Endothelial cell (in vitro differentiated cells): ENCODE measurements at regions not wholly inside any gene's neighbourhood (a gene's known extent, or its start where the extent isn't known, plus 50 kb on each side); places are given as distances from the start of the nearest gene placed in this dataset.
"Not testable (repeated sequence)": the region's sequence is repeated elsewhere in the genome, so short reads cannot be mapped to it uniquely, and the experiment has no call there.

Experiments used
- DNase-seq: peaks from one replicate; pipeline ENCODE4 v3.0.0; 2021; ENCODE audit warnings: low spot score
- H3K27ac Mint-ChIP-seq: one replicate; pipeline ENCODE4 v1.8.0; 2021; ENCODE audit warnings: mixed read lengths, inconsistent platforms; ENCODE audit not compliant: unreplicated experiment
- H3K27me3 Mint-ChIP-seq: one replicate; pipeline ENCODE4 v1.8.0; 2021; ENCODE audit warnings: mild to moderate bottlenecking, moderate library complexity, mixed read lengths, inconsistent platforms; ENCODE audit not compliant: unreplicated experiment
- H3K36me3 Mint-ChIP-seq: one replicate; pipeline ENCODE4 v1.8.0; 2021; ENCODE audit warnings: mild to moderate bottlenecking, low read depth, mixed read lengths, inconsistent platforms; ENCODE audit not compliant: unreplicated experiment
- H3K4me1 Mint-ChIP-seq: one replicate; pipeline ENCODE4 v1.8.0; 2021; ENCODE audit warnings: mild to moderate bottlenecking, mixed read lengths, inconsistent platforms; ENCODE audit not compliant: unreplicated experiment
- H3K4me3 Mint-ChIP-seq: one replicate; pipeline ENCODE4 v1.8.0; 2021; ENCODE audit warnings: mild to moderate bottlenecking, mixed read lengths, inconsistent platforms; ENCODE audit not compliant: unreplicated experiment
- H3K9me3 Mint-ChIP-seq: one replicate; pipeline ENCODE4 v1.8.0; 2021; ENCODE audit warnings: mixed read lengths, inconsistent platforms; ENCODE audit not compliant: unreplicated experiment
- TF ChIP-seq, protein P1 (sequence below): fragments of 200-600 bp; sonication (generic); IDR thresholded peaks from one replicate; pipeline ENCODE4 v1.5.0; 2021; ENCODE audit warnings: antibody characterized with exemption; ENCODE audit not compliant: unreplicated experiment

DNA sequence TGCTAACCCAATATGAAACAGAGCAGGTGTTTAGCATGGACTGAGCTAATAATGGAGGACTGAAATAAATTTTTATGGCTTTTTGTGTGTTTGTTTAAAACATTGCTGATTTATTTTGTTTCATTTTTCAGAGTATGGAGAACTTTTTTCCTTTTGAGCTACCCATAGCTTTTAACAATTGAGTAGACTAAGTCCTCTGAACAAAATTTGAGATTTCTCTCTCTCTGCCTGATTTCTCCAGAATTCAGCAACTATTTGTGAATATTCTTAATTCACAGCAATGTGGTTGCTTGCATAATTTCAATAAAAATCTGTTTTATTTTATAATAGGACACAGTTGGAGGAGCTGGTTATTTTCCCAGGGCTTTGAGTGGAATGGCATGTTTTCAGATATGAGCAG is 103.7 kb downstream of the TPBG start:
- TF ChIP-seq, protein P1, sequence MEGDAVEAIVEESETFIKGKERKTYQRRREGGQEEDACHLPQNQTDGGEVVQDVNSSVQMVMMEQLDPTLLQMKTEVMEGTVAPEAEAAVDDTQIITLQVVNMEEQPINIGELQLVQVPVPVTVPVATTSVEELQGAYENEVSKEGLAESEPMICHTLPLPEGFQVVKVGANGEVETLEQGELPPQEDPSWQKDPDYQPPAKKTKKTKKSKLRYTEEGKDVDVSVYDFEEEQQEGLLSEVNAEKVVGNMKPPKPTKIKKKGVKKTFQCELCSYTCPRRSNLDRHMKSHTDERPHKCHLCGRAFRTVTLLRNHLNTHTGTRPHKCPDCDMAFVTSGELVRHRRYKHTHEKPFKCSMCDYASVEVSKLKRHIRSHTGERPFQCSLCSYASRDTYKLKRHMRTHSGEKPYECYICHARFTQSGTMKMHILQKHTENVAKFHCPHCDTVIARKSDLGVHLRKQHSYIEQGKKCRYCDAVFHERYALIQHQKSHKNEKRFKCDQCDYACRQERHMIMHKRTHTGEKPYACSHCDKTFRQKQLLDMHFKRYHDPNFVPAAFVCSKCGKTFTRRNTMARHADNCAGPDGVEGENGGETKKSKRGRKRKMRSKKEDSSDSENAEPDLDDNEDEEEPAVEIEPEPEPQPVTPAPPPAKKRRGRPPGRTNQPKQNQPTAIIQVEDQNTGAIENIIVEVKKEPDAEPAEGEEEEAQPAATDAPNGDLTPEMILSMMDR = no peak
- peaks cover 2% of the 10 kb centered on the region for H3K27me3 Mint-ChIP-seq
- no peaks in the 10 kb centered on the region for H3K4me1 Mint-ChIP-seq
- H3K4me3 Mint-ChIP-seq = no peak overlapping the region
- H3K9me3 Mint-ChIP-seq = peaks cover 5% of the 10 kb centered on the region
- H3K27ac Mint-ChIP-seq = no peak overlapping the region
- peaks cover 18% of the 10 kb centered on the region for H3K36me3 Mint-ChIP-seq
- DNase-seq = no peak

DNA sequence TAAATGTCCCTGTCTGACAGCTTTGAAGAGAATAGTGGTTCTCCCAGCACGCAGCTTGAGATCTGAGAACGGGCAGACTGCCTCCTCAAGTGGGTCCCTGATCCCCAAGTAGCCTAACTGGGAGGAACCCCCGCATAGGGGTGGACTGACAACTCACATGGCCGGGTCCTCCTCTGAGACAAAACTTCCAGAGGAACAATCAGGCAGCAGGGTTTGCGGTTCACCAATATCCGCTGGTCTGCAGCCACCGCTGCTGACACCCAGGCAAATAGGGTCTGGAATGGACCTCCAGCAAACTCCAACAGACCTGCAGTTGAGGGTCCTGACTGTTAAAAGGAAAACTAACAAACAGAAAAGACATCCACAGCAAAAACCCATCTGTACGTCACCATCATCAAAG is 106.5 kb downstream of the TPBG start:
- H3K36me3 Mint-ChIP-seq = peaks cover 18% of the 10 kb centered on the region
- H3K27me3 Mint-ChIP-seq, H3K4me3 Mint-ChIP-seq, H3K9me3 Mint-ChIP-seq, H3K4me1 Mint-ChIP-seq, H3K27ac Mint-ChIP-seq, DNase-seq: not testable (repeated sequence)

DNA sequence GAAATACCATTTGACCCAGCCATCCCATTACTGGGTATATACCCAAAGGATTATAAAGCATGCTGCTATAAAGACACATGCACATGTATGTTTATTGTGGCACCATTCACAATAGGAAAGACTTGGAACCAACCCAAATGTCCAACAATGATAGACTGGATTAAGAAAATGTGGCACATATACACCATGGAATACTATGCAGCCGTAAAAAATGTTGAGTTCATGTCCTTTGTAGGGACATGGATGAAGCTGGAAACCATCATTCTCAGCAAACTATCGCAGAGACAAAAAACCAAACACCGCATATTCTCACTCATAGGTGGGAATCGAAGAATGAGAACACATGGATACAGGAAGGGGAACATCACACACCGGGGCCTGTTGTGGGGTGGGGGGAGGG is 111.5 kb downstream of the TPBG start:
- H3K4me3 Mint-ChIP-seq, H3K4me1 Mint-ChIP-seq, H3K27ac Mint-ChIP-seq, H3K36me3 Mint-ChIP-seq, H3K27me3 Mint-ChIP-seq, DNase-seq, H3K9me3 Mint-ChIP-seq: not testable (repeated sequence)

DNA sequence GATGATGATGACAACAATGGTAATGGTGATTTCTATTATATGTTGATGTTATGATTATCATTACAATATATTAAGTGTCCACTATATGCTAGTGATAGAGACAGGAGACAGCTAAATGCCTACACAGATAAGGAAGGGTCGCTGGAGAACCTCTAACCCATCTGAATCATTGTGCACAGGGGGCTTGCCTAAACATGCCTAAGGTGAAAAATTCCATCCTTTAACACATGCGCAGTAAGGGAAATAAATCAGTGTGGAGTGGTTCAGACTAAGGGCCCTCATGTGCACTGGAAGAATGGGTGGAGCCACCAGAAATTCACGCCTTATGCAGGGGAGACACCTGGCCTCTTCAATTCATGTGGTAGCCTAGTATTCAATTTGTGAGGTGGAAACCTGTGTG is 120.4 kb downstream of the TPBG start:
- no peaks in the 10 kb centered on the region for H3K27me3 Mint-ChIP-seq
- no peak overlapping the region for H3K4me3 Mint-ChIP-seq
- no peak for DNase-seq
- no peaks in the 10 kb centered on the region for H3K4me1 Mint-ChIP-seq
- TF ChIP-seq, protein P1 = no peak
- H3K27ac Mint-ChIP-seq = no peak overlapping the region
- peaks cover 11% of the 10 kb centered on the region for H3K36me3 Mint-ChIP-seq
- peaks cover 9% of the 10 kb centered on the region for H3K9me3 Mint-ChIP-seq

DNA sequence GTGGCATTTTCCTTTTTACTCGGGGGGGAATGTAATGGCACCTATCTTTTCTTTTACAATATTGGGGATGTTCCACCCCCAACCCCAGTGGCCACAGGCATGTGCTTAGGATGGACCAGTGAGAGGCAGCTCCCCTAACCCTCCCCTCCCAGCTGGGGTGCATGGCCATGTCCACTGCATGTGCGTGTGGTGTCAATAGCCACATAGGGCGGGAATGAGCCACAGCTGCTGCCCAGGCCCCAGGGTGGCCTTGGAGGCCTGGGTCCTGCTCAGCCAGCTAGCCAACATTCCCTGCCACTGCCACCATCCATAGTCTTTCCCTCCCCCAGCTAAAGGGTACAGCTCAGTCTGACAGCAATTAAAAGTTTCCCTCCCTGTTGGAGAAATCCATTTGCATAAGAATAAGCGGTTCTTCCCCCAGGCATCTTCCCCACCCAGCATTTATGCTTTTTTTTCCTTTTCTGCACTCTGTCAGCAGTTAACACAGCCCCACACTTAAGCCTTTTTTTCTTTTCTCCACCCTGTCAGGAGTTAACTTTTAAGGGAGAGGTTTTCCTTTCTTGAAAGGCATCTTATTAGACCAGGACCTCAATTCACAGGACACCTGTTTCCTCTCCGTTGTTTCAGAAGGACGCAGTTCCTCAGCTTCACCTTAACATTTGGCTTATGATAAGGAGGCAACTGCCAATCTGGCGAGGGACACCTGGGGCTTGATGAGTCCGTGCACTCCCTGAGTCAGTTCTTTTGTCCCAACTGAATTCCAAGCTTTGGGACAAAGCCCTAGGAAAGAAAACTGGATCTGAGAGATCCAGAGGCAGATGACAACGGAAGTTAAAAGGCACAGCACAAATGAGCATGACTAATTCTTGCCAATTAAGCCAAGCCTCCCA is 121.4 kb downstream of the TPBG start:
- peaks cover 9% of the 10 kb centered on the region for H3K9me3 Mint-ChIP-seq
- TF ChIP-seq, protein P1 = no peak
- H3K27me3 Mint-ChIP-seq = no peaks in the 10 kb centered on the region
- no peak overlapping the region for H3K4me3 Mint-ChIP-seq
- no peaks in the 10 kb centered on the region for H3K4me1 Mint-ChIP-seq
- peaks cover 14% of the 10 kb centered on the region for H3K36me3 Mint-ChIP-seq
- no peak overlapping the region for H3K27ac Mint-ChIP-seq
- no peak for DNase-seq

DNA sequence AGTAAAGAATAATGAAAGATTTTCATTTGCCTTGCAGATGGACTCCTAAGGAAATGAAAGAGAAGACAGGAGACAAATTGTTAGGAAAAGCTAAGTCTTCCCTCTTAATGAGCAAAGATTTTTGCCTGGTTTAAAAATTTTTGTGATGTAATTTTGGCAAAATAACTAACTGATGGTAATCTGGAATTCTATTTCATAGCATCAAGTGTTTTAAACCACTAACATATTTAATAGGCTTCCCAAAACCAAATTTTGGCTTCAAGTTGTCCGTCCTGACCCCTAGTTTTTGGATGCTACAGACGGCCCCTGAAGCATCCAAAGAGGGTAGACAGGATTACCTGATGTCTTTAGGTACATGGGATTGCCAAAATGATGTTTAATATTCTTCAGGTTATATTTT is 124.3 kb downstream of the TPBG start:
- no peak for DNase-seq
- no peaks in the 10 kb centered on the region for H3K27me3 Mint-ChIP-seq
- peaks cover 15% of the 10 kb centered on the region for H3K36me3 Mint-ChIP-seq
- TF ChIP-seq, protein P1 = no peak
- H3K27ac Mint-ChIP-seq = no peak overlapping the region
- no peaks in the 10 kb centered on the region for H3K4me1 Mint-ChIP-seq
- no peak overlapping the region for H3K4me3 Mint-ChIP-seq
- H3K9me3 Mint-ChIP-seq = peaks cover 9% of the 10 kb centered on the region
